ENCODE measurements at regions not wholly inside any gene's neighbourhood (a gene's known extent, or its start where the extent isn't known, plus 50 kb on each side); places are given as distances from the start of the nearest gene placed in this dataset.
A peak's percentile ranks its signal among the peaks of the same experiment; 100 is the strongest.
"Not testable (repeated sequence)": the region's sequence is repeated elsewhere in the genome, so short reads cannot be mapped to it uniquely, and the experiment has no call there.

DNA sequence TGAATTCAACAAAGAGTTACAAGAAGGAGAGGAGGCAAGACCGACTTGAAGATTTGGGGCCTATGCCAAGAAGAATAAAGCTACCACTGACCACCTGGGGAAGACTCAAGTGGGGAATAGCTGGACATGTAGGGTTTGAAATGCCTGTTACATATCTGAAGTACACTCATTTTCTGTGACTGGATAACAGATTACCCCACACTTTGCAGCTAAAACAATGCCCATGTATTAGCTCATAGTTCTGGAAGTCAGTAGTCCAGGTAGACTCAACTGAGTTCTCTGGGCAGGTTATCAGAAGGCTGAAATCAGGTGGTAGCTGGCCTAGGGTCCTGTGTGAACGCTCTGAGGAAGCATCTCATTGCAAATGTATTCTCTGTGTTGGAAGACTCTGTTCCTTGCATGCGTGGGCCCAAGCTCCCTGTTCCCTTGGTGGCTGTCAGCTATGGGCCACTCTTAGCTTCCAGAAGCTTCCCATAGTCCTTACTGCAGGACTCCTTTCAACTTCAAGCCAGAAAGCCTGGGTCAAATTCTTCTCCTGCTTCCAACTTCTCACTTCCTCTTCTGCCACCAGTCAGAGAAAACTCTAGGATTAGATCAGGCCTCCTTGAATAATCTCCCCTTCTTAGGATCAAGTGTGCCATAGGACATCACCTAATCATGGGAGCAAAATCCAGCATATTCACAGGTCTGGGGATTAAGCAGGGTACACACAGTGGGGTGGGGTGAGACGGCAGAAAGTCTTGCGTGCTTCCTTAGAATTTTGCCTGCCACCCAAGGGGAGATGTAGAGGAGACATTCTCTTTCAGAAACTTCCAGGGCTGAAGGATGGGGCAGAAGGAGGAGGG lies 187.8 kb downstream of the SHQ1 start:
- DNase-seq (ENCODE audit: low read depth) = no peak

DNA sequence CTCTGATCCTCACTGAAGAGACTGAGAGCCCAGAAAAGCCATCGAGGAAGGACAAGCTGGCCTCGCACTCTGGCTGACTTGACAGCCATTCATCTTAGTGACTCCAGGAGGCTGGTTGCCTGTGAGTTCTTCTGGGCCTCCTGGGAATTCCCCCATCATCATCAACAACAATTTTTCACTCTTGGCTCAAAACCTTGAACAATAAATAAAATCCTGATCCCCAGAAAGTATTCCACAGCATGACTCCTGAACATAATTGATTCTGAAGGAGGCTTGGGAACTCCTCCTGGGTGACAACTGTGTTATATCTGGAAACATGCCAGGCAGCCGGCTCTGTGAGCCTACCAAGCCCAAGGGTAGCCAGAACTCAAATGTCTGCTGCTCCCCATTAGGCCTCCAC lies 188.6 kb downstream of the SHQ1 start:
- DNase-seq (ENCODE audit: low read depth) = no peak

DNA sequence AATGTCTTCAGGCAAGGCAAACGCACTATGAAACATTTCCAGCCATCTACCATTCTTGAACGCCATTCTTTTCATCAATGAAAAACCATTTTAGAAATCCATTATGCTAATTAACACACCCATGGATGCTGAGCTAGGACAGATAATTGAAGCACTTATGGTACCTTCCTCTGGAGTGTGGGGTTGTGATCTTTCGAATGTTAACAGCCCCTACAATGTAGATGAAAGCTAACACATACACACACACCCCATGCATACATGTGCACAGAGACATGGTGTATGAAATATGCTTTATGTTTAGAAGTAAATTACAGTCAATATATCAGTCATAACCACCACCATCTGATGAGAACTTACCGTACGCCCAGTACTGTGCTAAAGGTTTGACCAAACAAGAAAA lies 189.1 kb downstream of the SHQ1 start:
- DNase-seq (ENCODE audit: low read depth) = no peak

DNA sequence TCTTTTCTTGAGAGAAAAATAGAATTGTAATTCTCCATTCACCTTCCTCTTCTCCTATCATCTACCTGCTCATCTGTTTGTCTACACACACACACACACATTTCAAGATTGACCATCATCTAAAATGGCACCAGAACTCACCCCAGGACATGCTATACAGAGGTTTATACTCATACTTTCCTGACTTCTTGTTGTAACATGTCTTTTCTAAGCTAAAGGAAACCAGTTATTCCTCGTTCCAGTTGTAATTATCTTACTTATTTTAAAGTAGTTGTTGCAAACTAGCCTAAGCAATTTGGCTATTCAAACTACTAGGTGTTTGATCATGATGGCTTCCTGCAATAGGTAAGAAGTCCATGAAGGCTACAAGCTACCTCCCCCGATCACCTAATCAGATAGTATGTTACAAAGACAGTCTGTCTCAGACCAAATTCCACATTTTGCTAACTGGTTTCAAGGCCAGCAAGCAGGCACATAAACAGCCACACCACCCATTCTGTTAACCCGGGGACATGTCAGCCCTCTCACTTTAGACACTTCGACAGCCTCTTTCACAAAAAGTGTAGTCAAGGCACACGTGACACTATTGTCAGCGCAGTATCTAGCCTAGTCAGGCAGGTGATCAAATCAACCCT lies 189.7 kb downstream of the SHQ1 start:
- DNase-seq (ENCODE audit: low read depth) = no peak

DNA sequence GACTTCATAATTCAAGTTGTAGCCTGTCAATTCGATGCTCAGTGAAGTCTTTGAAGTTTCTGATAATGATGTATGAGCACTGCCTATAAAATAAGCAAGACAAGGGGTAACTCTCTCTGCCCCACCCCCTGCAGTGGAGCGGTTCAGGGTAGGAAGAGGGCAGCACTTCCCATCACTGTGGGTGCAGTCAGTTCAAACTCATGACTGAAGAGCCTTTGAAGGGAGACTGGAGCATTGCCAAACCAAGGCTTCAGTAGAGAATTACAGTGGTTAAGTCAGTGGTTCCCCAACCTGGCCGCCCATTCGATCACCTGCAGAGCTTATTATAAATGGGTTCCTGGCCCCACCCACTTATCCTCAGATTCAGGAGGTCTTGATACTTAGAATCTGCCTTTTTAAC lies 190.6 kb downstream of the SHQ1 start:
- peak; percentile 24 for DNase-seq (ENCODE audit: low read depth)

DNA sequence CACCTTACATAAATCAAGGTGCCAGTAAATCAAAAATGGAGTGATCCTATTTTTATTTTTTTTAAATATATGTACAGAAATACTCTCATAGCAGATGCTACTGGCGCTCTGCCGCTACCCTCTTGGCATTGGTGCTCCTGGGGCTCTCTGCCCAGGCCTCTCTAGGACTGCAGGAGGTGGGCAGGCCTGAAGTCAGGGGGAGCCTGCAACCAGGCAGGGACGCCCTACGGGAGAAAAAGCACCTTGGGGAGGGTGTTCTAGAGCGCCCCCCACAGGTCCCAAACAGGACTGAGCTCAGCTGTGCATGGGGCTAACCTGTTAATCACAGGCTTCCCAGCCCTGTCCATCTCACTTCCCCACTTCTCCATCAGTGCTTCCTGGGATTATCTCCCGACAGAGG lies 192.5 kb downstream of the SHQ1 start:
- DNase-seq (ENCODE audit: low read depth) = no peak

DNA sequence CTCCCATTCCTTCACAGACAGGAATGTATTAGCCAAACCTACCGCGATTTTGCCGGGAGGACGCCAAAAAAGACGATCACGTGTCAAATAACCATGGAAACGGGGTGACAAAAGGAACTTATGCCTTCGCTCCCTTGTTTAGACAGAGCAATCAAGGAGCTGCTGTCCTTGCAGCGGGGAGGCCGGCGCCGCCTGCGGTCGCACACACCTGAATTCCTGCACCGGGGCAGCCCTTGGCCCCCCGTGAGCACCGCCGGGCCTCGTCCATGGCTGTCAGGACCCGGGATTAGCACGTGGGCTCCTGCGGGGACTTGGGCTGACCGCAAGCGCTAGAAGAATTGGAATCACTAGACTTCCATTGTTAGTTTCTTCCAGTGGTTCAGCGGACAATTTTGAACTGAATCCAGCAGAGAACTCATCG lies 193.1 kb downstream of the SHQ1 start:
- no peak for DNase-seq (ENCODE audit: low read depth)

DNA sequence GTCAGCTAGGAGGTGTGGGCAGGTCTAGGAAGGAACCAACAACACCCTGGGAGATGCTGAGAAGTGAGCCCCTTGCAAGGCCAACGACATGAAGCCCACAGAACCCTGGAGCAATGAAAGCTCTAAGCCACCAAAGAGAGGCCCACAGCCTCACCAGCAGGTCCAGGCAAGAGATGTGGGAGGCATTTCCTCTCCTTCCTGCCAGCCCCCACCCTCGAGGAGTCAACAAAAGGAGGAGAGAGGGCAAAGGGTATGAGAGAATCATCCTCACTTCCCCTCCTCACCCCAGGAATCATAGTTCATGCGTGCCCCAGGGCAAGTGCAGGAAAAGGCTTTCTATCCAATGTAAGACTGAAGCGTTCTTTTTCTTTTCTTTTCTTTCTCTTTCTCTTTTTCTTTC lies 195.8 kb downstream of the SHQ1 start:
- DNase-seq (ENCODE audit: low read depth) = no peak

DNA sequence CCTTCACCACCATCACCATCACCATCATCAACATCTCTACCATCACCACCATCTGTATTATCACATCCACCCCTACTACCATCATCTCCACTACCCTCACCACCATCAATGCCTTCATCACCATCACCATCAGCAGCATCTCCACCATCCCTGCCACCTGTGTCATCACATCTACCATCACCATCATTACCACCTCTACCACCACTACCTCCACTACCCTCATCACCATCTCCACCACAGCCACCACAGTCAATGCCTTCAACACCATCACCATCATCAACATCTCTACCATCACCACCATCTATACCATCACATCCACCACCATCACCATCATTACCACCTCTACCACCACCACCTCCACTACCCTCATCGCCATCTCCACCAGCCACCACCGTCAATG lies 196.7 kb downstream of the SHQ1 start:
- no peak for DNase-seq (ENCODE audit: low read depth)

DNA sequence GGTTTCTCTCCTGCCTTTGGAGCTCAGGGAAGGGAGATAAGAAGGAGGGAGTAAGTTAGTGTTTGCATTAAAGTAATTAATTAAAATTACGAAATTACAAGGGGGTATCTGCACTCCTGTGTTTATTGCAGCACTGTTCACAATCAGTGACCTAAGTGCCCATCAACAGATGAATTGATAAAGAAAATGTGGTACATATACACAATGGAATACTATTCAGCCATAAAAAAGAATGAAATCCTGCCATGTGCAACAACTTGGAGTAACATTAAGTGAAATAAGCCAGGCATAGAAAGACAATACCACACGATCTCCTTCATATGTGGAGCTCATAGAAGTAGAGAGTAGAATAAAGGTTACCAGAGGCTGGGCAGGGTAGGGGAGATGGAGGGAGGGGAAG lies 202.0 kb downstream of the SHQ1 start:
- DNase-seq (ENCODE audit: low read depth) = no peak

DNA sequence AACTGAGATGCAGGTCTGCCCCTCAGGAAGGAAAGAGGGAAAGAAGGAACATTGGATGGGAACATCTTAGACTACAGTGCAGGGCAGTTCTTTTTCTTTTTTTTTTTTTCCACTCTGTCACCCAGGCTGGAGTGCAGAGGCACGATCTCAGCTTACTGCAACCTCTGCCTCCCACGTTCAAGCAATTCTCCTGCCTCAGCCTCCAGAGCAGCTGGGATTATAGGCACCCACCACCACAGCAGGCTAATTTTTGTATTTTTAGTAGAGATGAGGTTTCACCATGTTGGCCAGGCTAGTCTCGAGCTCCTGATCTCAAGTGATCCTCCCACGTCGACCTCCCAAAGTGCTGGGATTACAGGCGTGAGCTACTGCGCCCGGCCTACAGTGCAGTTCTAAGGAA lies 204.6 kb downstream of the SHQ1 start:
- DNase-seq (ENCODE audit: low read depth) = not testable (repeated sequence)

DNA sequence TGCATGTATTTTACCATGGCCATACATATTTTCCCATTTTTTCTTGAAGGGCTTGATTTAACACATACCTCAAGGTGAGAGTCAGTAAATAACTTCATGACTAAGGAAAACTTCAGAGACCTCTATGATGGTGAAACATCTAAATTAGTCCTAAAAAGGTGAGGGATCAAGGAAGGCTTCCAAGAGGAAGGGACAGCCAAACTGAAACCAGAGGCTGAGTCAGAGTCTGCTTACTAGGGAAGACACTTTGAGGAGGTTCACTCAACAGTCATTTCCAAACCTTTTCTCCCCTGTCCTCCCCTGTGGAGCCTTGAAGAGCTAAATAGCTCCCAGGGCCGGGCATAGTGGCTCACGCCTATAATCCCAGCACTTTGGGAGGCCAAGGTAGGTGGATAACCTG lies 206.6 kb downstream of the SHQ1 start:
- no peak for DNase-seq (ENCODE audit: low read depth)

DNA sequence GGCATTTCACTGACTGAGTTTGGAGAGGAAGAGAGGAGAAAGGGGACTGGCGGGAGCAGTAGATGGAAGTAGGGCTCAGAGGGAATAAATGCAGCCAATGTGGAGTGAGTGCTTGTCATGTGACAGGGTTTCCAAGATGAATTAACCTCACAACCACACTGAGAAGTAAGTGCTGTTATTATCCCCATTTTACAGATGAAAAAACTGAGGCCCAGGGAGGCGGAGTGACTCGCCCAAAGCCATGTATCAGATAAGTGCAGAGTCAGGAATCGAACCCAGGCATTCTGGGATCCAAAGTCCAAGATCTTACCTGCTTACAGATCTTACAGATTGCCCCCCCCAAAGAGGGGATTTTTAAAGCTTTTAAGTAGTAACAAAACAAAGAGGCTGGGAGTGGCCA lies 207.2 kb downstream of the SHQ1 start:
- DNase-seq (ENCODE audit: low read depth) = no peak

DNA sequence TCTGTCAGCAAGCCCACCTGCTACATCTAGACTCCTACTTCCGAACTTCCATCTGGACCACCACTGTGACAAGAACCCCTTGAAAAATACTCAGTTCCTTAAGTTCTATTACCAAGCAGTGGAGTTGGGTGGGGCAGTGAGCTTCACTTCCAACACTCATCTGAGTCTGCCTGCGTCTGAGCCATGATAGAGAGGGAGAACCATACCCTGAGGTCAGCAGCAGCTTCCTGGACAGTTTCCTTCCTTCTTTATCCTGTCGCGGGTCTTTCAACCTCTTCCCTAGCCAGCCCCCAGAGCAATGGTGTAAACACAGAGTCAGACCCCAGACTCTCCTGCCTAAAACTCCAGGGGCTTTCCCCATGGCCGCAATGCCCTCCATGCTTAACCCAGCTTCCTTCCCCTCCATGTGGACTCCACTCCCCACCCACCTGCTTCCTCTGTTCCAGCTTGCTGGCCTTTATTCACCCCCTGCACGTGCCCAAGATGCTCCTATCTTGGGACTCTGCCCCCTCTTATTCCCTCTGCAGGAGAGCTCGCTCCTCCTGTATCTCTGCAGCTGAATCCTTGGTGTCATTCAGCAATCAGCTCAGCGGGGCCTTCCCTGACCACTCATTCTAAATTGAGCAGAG lies 211.2 kb downstream of the SHQ1 start:
- no peak for DNase-seq (ENCODE audit: low read depth)

DNA sequence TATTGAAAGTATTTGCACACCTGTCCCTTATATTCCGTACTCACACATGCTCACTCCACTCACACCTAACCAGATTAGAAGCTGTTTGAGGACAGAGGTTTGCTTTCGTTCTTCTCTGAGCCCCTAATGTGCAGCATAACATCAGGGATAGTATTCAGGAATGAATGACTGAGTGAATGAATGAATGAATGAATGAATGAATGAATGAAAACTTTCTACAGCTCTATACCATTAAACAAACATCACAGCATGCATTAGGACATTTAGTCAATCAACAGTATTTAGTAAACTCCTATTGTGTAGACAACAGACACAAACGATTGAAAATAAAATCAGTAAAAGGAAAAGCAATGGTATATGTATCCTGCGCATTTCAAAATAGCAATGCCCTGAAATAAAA lies 212.7 kb downstream of the SHQ1 start:
- DNase-seq (ENCODE audit: low read depth) = no peak

DNA sequence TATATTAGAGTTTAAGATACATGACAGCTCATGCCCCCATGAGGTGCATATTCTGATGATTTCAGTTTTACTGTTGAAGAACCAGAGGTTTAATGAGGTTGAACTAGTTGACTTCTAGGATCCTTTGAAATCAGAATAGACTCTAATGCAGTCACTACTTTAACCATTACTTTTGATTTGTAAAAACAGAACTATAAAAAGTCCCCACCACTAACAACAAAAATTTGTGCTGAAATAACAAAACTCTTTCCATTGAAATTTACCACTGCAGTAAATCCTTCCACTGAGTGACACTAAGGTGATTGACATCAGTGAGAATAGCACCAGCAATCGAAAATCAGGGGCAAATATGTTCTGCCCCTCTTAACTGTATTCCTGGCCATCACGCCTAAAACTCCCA lies 214.1 kb downstream of the SHQ1 start:
- no peak for DNase-seq (ENCODE audit: low read depth)

DNA sequence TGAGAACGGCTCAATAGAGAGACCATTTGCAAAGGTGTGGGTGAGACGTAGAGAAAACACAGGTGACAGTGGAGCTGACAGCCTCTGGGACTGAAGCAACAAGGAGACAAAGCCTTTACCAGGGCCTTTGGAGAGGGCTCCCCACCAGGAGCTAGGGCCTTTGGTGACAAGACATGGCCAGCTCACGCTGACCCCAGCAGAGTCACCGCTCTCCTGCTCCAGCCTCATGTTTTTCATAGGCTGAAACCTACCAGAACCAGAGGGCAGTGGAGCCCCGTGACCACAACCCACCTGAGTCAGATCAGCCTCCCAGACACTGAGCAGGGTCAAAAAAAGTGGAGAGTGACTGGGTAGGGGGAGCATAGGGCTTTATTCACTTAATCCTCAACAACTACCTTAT lies 214.7 kb downstream of the SHQ1 start:
- no peak for DNase-seq (ENCODE audit: low read depth)

DNA sequence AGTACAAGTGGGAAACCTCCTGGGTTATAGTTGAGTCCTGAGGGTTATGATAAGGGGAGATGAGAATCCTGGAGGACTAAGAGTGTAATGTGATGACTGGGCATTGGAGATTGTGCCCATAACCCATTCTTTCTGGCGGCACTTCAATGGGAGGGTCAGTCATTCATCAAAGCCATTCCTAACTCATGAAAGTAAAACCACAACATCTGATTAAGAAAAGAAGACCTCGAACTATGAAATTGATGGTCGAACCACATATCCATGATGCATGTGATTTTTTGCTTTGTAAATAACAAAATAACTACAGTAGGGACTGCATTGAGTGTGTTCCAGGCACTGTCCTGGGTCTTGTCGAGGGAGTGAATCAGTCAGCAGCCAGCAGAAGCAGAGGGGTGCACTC lies 215.1 kb downstream of the SHQ1 start:
- DNase-seq (ENCODE audit: low read depth) = no peak

DNA sequence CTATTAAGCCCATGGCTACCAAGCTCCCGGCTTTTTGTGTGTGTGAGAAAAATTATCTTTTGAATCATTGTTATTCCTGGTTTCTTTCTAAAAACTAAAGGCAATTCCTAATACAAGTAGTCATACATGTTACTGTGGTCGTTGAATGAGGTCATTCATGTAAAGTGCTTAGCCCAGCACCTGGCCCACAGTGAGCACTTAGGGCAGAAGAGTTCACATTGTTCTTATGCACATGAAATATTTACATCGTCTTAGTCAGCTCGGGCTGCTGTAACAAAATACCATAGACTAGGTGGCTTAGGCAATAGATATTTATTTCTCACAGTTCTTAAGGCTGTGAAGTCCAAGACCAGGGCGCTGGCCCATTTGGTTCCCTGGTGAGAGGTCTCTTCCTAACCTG lies 216.1 kb downstream of the SHQ1 start:
- DNase-seq (ENCODE audit: low read depth) = no peak

DNA sequence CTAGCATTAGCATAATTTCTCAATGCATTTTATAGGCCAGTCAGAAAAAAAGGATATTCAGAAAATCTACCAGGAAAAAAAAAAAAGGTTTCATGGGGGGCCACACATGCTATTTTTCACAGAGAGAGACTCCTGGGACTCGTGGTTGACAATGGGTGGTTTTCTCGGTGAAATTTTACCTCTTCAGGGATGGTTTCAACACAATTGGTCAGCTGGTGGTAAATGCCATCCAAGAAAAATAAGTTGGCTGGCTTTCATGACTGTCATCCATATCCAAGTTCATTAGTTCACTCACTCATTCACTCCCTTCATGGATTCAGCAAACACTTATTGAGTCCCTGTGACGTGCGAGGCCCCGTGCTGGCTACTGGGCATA lies 217.3 kb downstream of the SHQ1 start:
- DNase-seq (ENCODE audit: low read depth) = no peak

DNA sequence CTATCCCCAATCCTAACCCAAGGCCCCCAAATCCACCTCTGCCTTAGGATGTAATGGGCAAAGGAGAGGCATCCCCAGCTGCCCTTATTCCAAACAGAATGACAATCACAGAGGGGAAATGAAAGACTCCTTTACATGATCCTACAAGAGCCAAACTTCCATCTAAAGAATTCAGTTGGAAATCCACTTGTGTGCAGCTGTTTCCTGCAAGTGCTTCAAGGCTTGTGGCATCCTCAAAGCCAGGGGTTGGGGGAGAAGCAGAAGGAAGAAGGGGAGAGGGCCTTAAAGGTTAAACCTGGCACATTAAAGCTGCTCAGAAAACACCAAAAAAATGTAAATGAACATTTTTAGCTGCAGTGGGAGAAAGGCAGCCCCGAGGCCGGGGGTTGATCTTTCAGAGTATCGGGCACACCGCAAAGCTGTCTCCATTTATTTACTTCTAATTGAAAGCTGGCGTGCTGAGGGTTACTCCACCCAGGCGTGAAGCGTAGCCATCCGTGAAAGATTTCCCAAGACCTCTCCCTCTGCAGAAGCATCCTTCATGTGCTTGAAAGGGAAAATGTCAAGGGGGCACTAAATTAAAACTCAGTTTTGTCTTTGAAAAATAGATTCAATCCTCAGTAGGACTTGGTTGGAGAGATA lies 217.8 kb downstream of the SHQ1 start:
- no peak for DNase-seq (ENCODE audit: low read depth)

DNA sequence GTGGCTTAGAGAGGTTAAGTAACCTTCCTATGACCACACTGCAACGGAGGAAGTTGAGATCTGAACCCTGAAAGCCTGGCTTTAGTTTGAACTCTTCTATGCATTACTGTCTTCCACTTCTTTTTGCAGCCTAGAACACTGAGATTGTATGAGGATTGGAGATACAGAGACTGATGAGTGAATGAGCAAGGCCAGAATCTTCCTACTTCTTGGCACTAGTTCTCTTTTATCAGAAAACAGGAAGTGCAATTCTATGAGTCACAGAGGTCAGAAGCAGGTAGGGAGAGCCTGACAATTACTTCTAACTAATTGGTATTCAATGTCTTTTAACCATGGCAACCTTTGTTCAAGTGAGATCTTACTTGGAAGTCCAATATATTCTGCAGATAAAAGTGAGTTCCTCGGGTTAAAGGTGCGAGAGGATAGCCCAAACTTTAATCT lies 219.0 kb downstream of the SHQ1 start:
- no peak for DNase-seq (ENCODE audit: low read depth)

DNA sequence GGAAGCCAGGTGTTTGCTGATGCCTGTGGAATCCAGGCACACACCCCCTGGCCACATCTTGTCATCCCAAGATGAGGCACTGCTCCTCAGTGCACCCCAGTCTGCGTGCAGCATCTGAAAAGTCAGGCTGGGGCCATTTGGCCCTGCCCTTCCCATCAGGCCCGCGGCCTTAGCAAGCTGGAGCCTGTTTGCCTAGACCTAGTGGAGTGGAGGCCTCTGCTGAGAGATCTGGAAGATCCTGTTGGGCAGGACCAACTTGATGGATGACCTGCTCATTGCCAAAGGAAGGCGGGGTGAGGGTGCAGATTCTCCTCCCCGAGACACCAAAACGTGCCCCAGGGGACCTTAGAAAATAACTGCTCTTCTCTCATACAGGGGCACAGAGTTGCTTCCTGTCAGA lies 220.2 kb downstream of the SHQ1 start:
- DNase-seq (ENCODE audit: low read depth) = no peak

All from stimulated activated CD4-positive, alpha-beta T cell treated with anti-CD3 and anti-CD28 coated beads, Interleukin-2, amount 100 ng/mL, for 4 hours (primary cell).